ENCODE measurements at regions not wholly inside any gene's neighbourhood (a gene's known extent, or its start where the extent isn't known, plus 50 kb on each side); places are given as distances from the start of the nearest gene placed in this dataset.

GRCh38 chr22:19615001-19615461, 90.8 kb upstream of the CLDN5 start:
- Mint-ChIP-seq H3K27ac (peak overlapping the region in 1 of 10 donors; percentile 40), H3K4me3 (no peak overlapping the region), H3K4me1 (peaks cover 4 to 28% (median 24%) of the 10 kb centered on the region in 4 donors), H3K36me3 (no peaks in the 10 kb centered on the region), H3K9me3 (no peaks in the 10 kb centered on the region), H3K27me3 (no peaks in the 10 kb centered on the region)
- no peak for ATAC-seq
- DNase-seq = no peak
- POLR2A ChIA-PET = interaction anchor here (0.7 kb wide), 1 partner anchor 14 kb away, joined by 3 read pairs; no protein-coding TSS in a partner anchor

GRCh38 chr22:19615867-19616581, 91.8 kb upstream of the CLDN5 start:
- DNase-seq = no peak
- ATAC-seq = no peak
- Mint-ChIP-seq H3K4me1 (peaks cover 4 to 18% (median 16%) of the 10 kb centered on the region in 4 donors), H3K27me3 (no peaks in the 10 kb centered on the region), H3K4me3 (no peak overlapping the region), H3K9me3 (no peaks in the 10 kb centered on the region), H3K36me3 (no peaks in the 10 kb centered on the region), H3K27ac (no peak overlapping the region)
- POLR2A ChIA-PET = interaction anchor here (0.6 kb wide), 1 partner anchor 97 kb away, joined by 3 read pairs; no protein-coding TSS in a partner anchor

GRCh38 chr22:19619144-19620009, 94.9 kb upstream of the SEPTIN5 start:
- Mint-ChIP-seq H3K9me3 (no peaks in the 10 kb centered on the region), H3K27ac (peak overlapping the region in 5 of 10 donors; percentile 37 to 81 (median 52)), H3K4me3 (peak overlapping the region in 2 of 10 donors; percentile 12 to 39), H3K36me3 (no peaks in the 10 kb centered on the region), H3K27me3 (no peaks in the 10 kb centered on the region), H3K4me1 (peaks cover 7 to 24% (median 14%) of the 10 kb centered on the region in 4 donors)
- POLR2A ChIA-PET = interaction anchor here (0.6 kb wide), 1 partner anchor 59 kb away, joined by 3 read pairs; no protein-coding TSS in a partner anchor
- DNase-seq = no peak
- no peak for ATAC-seq

GRCh38 chr22:19620742-19621371, 93.4 kb upstream of the SEPTIN5 start:
- POLR2A ChIA-PET = no interaction called here
- no peaks in the 10 kb centered on the region for H3K9me3 Mint-ChIP-seq
- H3K4me3 Mint-ChIP-seq = no peak overlapping the region
- H3K27ac Mint-ChIP-seq = no peak overlapping the region
- H3K27me3 Mint-ChIP-seq = no peaks in the 10 kb centered on the region
- no peaks in the 10 kb centered on the region for H3K36me3 Mint-ChIP-seq
- H3K4me1 Mint-ChIP-seq = peaks cover 8 to 24% (median 14%) of the 10 kb centered on the region in 4 donors
- DNase-seq (no peak), ATAC-seq (no peak)

GRCh38 chr22:19621373-19622060, 92.8 kb upstream of the SEPTIN5 start:
- Mint-ChIP-seq H3K27ac (no peak overlapping the region), H3K4me3 (peak overlapping the region in 2 of 10 donors; percentile 7 to 64), H3K9me3 (no peaks in the 10 kb centered on the region), H3K27me3 (peaks cover 0 to 1% (median 0%) of the 10 kb centered on the region in 5 donors), H3K4me1 (peaks cover 8 to 24% (median 14%) of the 10 kb centered on the region in 4 donors), H3K36me3 (no peaks in the 10 kb centered on the region)
- DNase-seq (no peak), ATAC-seq (no peak)
- POLR2A ChIA-PET = no interaction called here

GRCh38 chr22:19622061-19622441, 92.3 kb upstream of the SEPTIN5 start:
- DNase-seq (no peak), ATAC-seq (no peak)
- H3K4me3 Mint-ChIP-seq = peak overlapping the region in 2 of 10 donors; percentile 7 to 64
- H3K36me3 Mint-ChIP-seq = no peaks in the 10 kb centered on the region
- H3K27me3 Mint-ChIP-seq = peaks cover 0 to 1% (median 0%) of the 10 kb centered on the region in 5 donors
- peaks cover 8 to 24% (median 14%) of the 10 kb centered on the region in 4 donors for H3K4me1 Mint-ChIP-seq
- no peaks in the 10 kb centered on the region for H3K9me3 Mint-ChIP-seq
- POLR2A ChIA-PET = no interaction called here
- peak overlapping the region in 1 of 10 donors; percentile 40 for H3K27ac Mint-ChIP-seq

GRCh38 chr22:19625331-19626041, 88.8 kb upstream of the SEPTIN5 start:
- DNase-seq = no peak
- no peak for ATAC-seq
- POLR2A ChIA-PET = no interaction called here
- H3K27me3 Mint-ChIP-seq = peaks cover 0 to 1% (median 0%) of the 10 kb centered on the region in 5 donors
- peak overlapping the region in 2 of 10 donors; percentile 62 to 70 for H3K27ac Mint-ChIP-seq
- no peaks in the 10 kb centered on the region for H3K36me3 Mint-ChIP-seq
- H3K9me3 Mint-ChIP-seq = no peaks in the 10 kb centered on the region
- no peak overlapping the region for H3K4me3 Mint-ChIP-seq
- peaks cover 4 to 15% (median 7%) of the 10 kb centered on the region in 4 donors for H3K4me1 Mint-ChIP-seq

GRCh38 chr22:19626042-19626587, 88.2 kb upstream of the SEPTIN5 start:
- no peaks in the 10 kb centered on the region for H3K36me3 Mint-ChIP-seq
- no peaks in the 10 kb centered on the region for H3K9me3 Mint-ChIP-seq
- peaks cover 0 to 1% (median 0%) of the 10 kb centered on the region in 5 donors for H3K27me3 Mint-ChIP-seq
- ATAC-seq = no peak
- POLR2A ChIA-PET = no interaction called here
- peak overlapping the region in 2 of 10 donors; percentile 62 to 70 for H3K27ac Mint-ChIP-seq
- peaks cover 4 to 13% (median 7%) of the 10 kb centered on the region in 4 donors for H3K4me1 Mint-ChIP-seq
- no peak overlapping the region for H3K4me3 Mint-ChIP-seq
- DNase-seq = no peak

GRCh38 chr22:19626666-19627065, 87.6 kb upstream of the SEPTIN5 start:
- no peaks in the 10 kb centered on the region for H3K9me3 Mint-ChIP-seq
- DNase-seq = no peak
- H3K27ac Mint-ChIP-seq = peak overlapping the region in 1 of 10 donors; percentile 46
- H3K36me3 Mint-ChIP-seq = no peaks in the 10 kb centered on the region
- ATAC-seq = no peak
- POLR2A ChIA-PET = no interaction called here
- H3K4me3 Mint-ChIP-seq = no peak overlapping the region
- H3K4me1 Mint-ChIP-seq = peaks cover 4 to 11% (median 7%) of the 10 kb centered on the region in 4 donors
- H3K27me3 Mint-ChIP-seq = peaks cover 0 to 1% (median 0%) of the 10 kb centered on the region in 5 donors

- ATAC-seq = no peak
- H3K9me3 Mint-ChIP-seq = no peaks in the 10 kb centered on the region
- H3K27ac Mint-ChIP-seq = peak overlapping the region in 1 of 10 donors; percentile 70
- H3K27me3 Mint-ChIP-seq = peaks cover 0 to 4% (median 0%) of the 10 kb centered on the region in 5 donors
- no peak for DNase-seq
- H3K4me3 Mint-ChIP-seq = no peak overlapping the region
- POLR2A ChIA-PET = interaction anchor here (0.7 to 1.9 kb wide), 2 partner anchors 29 to 484 kb away, joined by 4 read pairs; partner anchors contain the start of gene ESS2
- H3K36me3 Mint-ChIP-seq = no peaks in the 10 kb centered on the region
- H3K4me1 Mint-ChIP-seq = peaks cover 4 to 8% (median 4%) of the 10 kb centered on the region in 4 donors
Measured at GRCh38 chr22:19628038-19628776, 86.1 kb upstream of the SEPTIN5 start.

GRCh38 chr22:19629331-19629719, 85.0 kb upstream of the SEPTIN5 start:
- peaks cover 4 to 8% (median 4%) of the 10 kb centered on the region in 4 donors for H3K4me1 Mint-ChIP-seq
- no peak overlapping the region for H3K4me3 Mint-ChIP-seq
- H3K27me3 Mint-ChIP-seq = peaks cover 0 to 4% (median 0%) of the 10 kb centered on the region in 5 donors
- POLR2A ChIA-PET = interaction anchor here (0.6 to 1.9 kb wide), 9 partner anchors 30 to 518 kb away, joined by 3 to 6 read pairs (median 4); partner anchors contain the start of genes CDC45 and ESS2
- ATAC-seq (no peak), DNase-seq (no peak)
- H3K9me3 Mint-ChIP-seq = no peaks in the 10 kb centered on the region
- H3K27ac Mint-ChIP-seq = peak overlapping the region in 3 of 10 donors; percentile 11 to 71 (median 40)
- no peaks in the 10 kb centered on the region for H3K36me3 Mint-ChIP-seq

Measured in naive thymus-derived CD8-positive, alpha-beta T cell (primary cell).